ENCODE measurements at regions not wholly inside any gene's neighbourhood (a gene's known extent, or its start where the extent isn't known, plus 50 kb on each side); places are given as distances from the start of the nearest gene placed in this dataset.
"Not testable (repeated sequence)": the region's sequence is repeated elsewhere in the genome, so short reads cannot be mapped to it uniquely, and the experiment has no call there.

DNA sequence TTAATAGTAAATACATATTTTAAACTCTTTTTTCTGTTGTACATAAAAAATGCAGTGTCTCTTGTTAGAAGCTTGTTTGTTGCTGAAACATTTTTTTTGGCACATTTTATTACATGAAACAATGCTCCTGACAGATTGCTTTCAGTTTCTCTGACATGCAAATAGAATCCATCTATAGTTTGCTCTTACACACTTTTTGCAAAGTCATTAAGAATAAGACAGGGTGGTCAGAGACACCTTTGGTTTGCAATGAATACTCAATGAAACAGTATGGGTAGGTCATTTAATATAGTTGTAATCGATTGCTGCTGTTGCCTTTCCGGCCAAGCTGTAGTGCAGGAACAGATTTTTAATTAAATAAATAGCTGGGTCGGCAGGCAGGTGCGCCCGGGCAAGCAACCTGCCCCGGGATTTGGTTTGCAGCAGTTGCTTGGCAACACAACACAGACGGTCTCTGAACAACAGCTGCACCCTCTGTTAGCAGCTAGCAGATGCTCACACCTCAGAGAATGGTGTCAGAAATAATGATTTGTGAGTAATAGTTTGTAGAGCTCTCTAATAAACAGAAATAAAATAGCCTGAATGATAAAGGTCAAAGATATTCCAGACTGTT lies 115.7 kb upstream of the CACNA2D1 start:
- DNase-seq = no peak

DNA sequence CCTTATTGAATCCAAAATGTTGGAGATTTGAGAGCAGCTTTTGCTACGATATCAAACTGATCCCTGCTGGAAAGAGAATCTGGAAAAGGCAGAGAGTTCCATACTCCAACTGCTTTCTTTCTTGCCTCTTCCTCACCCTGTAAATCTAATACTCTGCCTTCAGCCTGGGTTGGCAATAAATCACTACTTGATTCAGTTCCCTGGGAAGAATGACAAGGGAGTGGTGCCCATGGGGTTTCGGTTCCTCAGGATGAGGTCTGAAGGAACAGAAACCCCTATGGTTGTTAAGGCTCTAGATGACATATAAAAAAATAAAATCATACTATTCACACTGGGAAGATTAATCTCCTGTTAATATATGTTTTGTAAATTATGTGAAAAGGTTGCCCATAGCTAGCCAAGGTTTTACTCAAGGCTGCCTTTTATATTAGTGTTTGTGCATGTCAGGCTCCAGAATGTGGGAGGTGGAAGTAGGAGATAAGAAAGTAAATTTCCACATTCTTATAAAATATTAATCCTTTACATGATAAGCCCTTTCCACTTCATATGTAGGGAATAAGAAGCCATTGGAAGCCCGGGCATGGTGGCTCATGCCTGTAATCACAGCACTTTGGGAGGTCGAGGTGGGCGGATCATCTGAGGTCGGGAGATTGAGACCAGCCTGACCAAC lies 106.2 kb upstream of the CACNA2D1 start:
- DNase-seq = no peak

DNA sequence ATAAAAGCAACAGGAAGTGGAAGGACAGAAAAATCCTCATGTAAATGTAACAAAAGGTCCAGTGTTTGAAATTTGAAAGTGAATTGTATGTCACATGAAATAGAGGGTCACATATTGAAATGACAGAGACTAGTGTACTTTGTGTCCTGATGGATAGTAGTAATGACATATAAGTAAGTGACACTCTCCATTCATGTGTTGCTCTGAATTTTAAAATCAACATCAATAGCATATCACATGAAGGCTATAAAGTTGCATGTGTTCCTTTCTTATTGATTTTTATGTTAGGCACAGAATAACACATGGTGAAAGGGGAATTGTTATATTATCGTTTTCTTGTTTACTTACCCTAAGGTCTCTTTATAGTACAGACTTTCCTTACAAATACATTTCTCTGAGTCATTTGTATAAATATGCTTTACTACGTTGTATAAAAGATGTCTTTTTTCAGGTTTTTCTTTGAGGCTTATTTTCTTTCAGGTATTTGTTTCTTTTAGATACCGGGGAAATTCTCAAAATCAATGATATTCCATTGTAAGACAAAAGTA lies 104.6 kb upstream of the CACNA2D1 start:
- no peak for DNase-seq

DNA sequence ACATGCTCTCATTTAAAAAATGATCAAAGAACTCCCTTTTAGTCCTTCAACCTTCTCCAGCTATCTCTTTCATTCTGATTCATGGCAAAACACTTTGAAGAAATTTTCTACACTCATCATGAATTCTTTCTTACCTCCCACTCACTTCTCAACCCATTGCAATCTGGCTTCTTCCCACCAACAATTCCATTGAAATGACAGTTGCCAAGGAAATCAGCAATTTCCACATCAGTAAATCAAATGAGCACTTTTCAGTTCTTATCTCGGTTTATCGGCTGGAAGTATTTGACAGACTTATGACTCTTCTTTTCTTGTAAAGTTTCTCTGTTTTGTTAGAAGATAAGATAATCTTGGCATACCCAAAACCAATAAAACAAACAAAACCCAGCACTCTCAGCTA lies 99.1 kb upstream of the CACNA2D1 start:
- DNase-seq = no peak

DNA sequence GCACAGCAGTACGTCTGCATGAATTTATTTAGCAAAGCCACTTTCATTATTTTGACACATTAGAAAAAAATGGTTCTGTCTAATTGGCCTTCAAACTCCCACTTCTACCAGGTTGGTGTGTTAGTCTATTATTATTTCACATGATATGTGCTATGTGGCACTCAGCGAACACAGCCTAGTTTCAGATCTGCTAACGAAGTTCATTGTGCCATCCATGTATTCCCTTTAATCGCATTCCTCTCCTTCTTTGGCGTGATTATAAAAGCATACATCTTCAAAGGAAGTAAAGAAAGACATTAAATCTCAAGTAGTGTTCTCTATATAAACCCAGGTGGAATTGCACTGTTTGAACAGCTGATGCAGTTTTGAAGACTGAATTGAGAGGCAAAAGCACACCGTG lies 96.4 kb upstream of the CACNA2D1 start:
- no peak for DNase-seq

DNA sequence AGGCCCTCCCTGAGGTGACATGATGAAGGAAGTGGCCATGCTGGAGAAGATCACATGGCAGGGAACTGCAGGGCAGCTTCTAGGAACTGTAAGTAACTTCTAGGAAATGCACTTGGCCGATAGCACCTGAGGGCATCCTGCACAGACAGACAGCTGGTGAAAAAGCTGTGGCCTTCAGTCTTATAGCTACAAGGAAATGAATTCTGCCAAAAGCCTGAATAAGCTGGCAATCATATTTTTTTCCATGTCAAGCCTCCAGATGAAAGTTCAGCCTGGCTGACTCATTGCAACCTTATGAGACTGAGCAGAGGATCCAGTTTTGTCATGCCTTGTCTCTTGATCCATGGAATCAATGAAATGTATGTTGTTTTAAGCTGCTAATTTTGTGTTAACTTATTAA lies 91.1 kb upstream of the CACNA2D1 start:
- no peak for DNase-seq

DNA sequence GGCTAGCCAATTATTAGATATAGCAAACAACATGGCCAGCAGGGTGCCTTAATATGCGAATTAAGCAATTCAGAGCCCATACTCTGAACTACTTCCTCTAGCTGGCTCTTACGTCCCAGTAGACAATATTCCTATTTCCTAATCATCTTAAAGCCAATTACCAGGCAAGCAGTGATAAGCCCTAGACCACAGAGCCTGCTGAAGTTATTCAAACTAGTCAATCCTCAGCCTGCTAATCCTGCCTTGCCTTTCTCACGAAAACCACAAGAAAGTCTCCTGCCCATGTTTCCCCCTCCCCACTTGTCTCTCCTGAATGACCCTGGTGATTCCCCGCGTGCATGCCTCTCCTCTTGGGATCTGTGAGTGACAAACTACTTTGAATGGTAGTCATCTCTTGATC lies 86.8 kb upstream of the CACNA2D1 start:
- no peak for DNase-seq

DNA sequence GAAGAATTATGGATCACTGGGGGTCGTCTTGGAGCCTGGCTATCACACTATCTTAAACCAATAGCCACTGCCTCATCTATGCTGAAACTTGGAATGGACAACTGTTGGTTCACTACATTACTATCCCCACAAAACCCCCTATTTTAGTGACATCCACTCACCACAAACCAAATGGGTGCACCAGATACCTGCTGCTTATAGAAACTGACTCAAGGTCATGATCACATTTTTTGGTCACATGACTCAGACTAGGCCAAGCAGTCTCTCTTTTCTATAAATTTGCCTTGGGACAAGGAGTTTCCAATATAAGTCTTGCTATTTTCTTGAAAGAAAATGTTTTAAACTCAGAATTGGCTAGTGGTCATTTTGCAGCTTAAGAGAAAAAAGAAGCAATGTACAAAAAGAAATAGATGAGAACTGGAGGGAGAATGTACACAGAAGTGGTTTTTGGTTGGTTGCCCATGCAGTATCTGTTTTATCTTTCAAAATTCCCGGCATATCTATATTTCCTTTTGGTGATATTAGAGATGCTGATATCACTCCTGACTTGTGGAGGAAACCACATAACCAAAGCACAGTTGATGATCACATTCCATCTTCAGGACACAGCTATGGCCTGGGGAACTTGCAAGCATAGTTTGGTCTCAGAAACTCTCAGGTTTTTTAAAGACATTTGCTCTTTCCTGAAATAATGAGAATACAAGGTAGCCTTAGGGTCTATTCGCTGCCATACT lies 85.2 kb upstream of the CACNA2D1 start:
- no peak for DNase-seq

DNA sequence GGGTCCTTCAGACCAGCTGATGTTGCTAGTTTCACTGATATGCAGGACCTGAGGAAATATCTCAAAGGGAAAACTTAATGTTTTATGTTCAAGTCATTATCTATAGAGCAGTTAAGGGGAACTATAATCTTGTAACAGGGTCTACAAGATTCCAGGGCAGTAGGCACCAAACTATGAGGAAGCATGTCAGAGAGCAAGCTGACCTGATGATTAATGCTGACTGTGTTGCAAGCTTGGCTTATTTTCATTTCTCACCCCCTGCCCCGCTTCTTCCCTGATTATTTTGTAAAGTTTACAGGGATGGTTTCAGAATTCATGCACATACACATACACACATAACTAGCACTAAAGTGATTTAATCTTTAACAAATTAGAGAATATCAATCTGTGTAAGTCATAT lies 84.3 kb upstream of the CACNA2D1 start:
- no peak for DNase-seq

DNA sequence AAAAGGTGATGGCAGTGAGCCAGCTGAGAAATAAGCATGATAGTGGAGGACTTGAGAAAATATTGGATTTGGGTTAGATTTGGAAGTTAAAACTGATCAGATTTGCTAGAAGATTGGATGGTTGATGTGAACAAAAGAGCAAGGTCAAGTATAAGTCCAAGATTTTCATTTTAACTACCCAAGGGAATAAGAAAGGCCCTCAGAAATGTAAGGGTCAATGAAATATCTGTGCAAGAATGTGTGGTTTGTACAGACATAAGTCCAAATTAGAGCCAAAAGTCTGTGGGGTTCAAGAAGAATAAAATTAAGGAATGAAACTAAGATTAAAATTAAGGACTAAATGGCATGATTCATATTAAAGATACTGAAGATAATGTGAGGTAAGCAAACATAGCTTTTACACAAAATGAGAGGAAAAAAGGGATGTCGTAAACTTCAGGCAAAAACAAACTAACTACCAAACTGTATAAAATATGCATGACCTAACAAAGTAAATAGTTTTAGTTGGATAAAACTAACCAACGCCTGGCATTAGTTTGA lies 78.4 kb upstream of the CACNA2D1 start:
- no peak for DNase-seq

DNA sequence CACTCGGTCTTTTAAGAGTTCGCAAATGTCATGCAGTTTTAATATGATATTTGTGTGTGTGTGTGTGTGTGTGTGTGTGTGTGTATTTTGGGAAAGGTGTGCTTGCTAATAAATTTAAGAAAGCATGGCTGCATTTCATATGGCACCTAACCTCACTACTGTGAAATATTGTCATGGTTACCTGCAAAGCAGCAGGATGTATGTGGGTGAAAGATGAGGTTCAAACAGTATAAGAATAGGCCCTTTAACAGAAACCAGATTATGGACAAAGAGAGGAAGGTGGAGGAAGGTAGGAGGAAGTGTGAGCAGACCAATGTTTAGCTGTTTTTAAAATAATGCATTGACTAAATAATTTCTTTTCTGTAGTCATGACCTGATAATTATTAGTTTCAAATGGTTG lies 73.5 kb upstream of the CACNA2D1 start:
- DNase-seq = no peak

DNA sequence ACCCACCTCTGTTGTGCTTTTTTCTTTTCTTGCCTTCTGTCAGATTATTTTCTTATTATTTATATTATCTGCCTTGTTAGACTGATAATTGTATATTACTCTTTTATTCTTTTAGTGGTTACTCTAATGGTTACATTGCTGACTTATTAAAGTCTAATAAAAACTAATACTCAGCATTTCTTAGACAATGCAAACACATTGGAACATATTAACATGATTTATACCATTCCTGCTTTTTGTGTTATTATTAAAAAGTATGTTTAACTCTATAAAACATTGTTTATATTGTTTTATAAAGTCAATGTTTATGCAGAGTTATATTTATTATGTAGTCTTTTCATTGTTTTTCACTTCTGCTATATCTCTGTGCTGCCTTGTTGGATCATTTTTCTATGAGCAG lies 68.0 kb upstream of the CACNA2D1 start:
- no peak for DNase-seq

DNA sequence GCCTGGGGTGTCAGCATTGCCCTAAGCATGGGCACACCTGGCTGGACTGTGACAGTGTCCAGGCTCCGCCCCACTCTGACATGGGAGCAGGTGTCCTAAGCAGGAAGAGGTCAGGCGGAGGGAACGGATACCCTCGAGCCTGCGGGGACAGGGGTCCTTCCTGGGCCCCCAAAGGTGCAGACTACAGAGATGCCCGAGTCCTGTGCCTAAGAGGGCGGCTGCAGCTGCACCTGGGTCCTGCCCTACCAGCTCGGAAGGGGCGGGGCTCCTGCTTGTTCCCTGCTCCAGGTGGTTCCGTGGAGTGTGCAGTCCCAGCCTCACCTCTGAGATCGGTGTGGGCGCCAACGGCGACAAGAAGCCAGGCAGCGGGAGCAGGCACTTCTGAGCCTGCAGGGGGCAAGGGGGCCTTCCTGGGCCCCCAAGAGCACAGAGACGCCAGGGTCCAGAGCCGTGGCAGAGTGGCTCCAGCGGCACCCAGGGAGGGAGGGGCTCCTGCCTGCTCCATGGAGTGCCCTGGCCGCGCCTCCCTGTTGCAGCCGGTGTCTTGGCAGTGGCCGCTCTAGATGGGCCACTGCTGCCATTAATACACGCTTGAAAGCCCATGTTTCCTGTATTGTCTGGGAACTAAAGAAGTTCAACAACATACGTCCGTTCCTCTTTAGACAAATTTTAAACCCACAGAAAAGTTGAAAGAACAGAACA lies 64.5 kb upstream of the CACNA2D1 start:
- no peak for DNase-seq

DNA sequence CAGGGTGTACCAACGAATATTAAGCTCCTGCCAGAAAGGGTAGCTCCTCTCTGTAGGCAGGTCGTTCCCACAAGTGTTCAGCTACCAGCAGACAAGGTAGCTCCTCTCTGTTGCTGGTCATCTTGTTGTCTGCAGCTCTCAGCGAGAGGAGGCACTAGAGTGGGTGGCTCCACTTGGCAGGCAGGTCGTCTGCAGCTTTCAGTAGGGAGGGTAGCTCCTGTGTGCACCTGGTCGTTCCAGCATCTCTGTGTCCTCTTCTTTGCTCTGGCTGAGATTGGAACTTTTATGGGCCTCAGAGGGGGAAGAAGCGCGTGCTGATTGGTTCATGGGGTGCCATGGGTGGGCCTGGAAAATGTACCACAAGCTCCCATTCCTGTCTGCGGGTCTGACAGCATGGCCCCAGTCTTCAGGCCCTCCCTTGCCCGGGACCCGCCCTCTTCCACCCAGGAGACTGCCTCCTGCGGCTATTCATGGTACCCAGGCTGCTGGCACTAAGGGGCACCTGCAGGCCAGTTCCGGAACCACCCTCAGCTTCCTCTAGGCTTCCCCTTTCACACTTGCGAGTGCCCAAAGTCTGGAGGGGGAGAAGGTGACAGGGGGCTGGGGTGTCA lies 63.9 kb upstream of the CACNA2D1 start:
- DNase-seq = no peak

DNA sequence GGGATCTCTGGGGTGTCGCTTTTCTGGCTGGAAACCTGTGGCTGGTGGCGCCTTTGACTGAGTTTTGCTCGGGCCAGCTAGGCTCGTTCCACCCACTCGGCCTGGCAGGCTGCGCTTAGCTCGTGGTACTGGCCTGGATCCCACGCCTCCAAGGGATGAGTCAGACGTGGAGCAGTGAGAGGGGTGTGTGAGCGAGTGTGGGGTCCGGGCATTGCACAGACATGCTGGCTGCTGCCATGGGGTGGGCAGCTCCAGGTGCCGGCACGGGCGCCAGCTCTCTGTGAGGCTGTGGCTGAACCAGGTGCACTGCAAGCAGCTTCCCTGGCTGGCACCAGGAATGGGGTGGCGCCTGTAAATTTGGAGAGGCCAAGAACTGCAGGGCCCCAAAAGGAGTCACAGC lies 63.1 kb upstream of the CACNA2D1 start:
- no peak for DNase-seq

DNA sequence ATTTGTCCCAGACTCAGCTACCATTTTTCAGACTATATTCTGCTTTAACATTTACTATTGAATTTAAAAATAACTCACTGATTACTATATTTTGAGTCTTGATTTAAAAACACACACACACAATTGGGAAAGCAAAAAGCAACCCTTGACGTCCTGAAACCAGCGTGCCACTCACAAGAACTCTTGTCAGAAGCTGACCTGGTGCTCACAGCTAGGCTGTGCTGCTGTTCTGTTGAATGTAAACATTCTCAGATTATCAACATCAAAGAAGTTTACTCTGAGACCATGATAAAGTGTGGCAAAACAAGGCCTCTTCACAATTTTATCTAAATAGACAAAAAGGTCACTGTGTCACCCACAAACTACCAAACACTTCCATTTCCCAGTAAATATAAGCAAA lies 62.6 kb upstream of the CACNA2D1 start:
- no peak for DNase-seq

DNA sequence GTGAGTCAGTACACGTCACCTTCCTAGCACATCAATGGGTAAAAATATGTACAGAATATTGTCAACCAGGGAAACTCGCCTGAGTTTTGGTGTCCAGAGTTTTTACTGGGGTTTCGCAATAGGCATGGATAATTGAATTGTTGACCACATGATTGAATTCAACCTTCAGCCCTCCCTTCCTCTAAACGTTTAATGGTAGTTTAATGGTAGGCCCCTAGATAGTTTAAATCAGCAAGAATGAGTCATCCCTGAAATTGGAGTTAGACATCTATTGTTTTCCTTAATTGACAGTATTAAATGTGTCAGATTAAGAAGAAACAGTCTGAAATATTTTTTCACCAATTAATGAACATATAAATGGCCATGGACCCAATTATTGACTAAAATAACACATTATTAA lies 57.8 kb upstream of the CACNA2D1 start:
- no peak for DNase-seq

DNA sequence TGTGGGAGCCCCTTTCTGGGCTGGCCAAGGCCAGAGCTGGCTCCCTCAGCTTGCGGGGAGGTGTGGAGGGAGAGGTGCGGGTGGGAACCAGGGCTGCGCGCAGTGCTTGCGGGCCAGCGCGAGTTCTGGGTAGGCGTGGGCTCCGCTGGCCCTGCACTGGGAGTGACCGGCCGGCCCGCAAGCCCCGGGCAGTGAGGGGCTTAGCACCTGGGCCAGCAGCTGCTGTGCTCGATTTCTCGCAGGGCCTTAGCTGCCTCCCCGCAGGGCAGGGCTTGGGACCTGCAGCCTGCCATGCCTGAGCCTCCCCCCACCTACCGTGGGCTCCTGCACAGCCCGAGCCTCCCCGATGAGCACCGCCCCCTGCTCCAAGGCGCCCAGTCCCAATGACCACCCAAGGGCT lies 56.0 kb upstream of the CACNA2D1 start:
- not testable (repeated sequence) for DNase-seq

DNA sequence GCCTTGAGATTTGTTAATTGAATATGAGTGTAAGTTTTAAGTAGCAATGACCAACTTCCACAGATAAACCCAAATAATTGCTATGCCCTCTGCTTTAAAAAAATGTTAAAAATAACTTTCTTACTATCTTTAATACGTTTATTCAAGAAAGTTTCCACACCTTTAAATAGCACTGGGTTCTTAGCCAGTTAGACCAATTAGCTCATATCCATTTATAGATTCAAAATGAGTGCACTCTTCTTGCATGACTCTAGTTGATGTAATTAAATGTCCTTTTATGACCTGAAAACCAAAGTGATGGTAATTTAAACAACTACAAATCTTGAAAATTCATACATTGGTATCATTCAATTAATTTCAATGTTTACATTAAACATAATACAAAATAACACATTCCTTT lies 50.8 kb upstream of the CACNA2D1 start:
- no peak for DNase-seq

All from effector CD8-positive, alpha-beta T cell (primary cell).